ENCODE measurements at regions not wholly inside any gene's neighbourhood (a gene's known extent, or its start where the extent isn't known, plus 50 kb on each side); places are given as distances from the start of the nearest gene placed in this dataset.

DNA sequence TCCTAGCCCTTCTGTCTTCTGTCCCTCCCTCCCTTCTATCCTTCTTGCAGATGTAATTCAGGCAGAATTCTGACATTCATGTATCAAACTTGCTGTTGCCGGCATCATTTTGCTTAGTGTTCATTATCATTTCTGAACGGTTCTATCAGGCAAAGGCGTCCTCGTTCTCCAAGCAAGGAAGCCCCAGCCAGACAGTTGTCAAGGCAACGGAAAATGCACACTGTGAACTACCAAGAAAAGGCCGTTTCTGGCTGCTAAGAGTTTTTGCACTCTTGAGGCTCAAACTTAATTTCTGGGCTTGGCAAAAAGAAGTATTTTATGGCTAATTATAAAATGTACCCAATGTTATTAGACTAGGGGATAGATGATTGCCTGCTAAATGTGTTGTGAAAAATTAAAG is 164.7 kb upstream of the KCNJ15 start:
- Histone ChIP-seq H3K4me1 (peaks cover 7% of the 10 kb centered on the region), H3K27me3 (ENCODE audit: low read depth) (peaks cover 7% of the 10 kb centered on the region), H3K27ac (replicated peaks) (no peak overlapping the region), H3K36me3 (no peaks in the 10 kb centered on the region), H3K4me3 (no peak overlapping the region), H3K9me3 (replicated peaks) (peaks cover 10% of the 10 kb centered on the region)
- no peak for TF ChIP-seq CTCF (IDR thresholded peaks at IDR 0.05; ENCODE audit: borderline replicate concordance)
- DNase-seq, result no peak
- intact Hi-C loops (cut with micrococcal nuclease), result no loop called here

GRCh38 chr21:38095220-38095619 is 161.6 kb upstream of the KCNJ15 start:
- Histone ChIP-seq H3K27me3 (ENCODE audit: low read depth) (peaks cover 14% of the 10 kb centered on the region), H3K4me1 (no peaks in the 10 kb centered on the region), H3K9me3 (replicated peaks) (peaks cover 32% of the 10 kb centered on the region), H3K27ac (replicated peaks) (no peak overlapping the region), H3K36me3 (no peaks in the 10 kb centered on the region), H3K4me3 (no peak overlapping the region)
- no peak for DNase-seq
- intact Hi-C loops (cut with micrococcal nuclease), result no loop called here
- no peak for TF ChIP-seq CTCF (IDR thresholded peaks at IDR 0.05; ENCODE audit: borderline replicate concordance)

GRCh38 chr21:38097789-38098188 is 159.0 kb upstream of the KCNJ15 start:
- H3K27ac ChIP-seq (replicated peaks), result no peak overlapping the region
- intact Hi-C loops (cut with micrococcal nuclease), result no loop called here
- no peak for TF ChIP-seq CTCF (IDR thresholded peaks at IDR 0.05; ENCODE audit: borderline replicate concordance)
- H3K4me3 ChIP-seq, result no peak overlapping the region
- no peaks in the 10 kb centered on the region for H3K4me1 ChIP-seq
- H3K36me3 ChIP-seq, result no peaks in the 10 kb centered on the region
- DNase-seq, result no peak
- peaks cover 32% of the 10 kb centered on the region for H3K9me3 ChIP-seq (replicated peaks)
- peaks cover 31% of the 10 kb centered on the region for H3K27me3 ChIP-seq (ENCODE audit: low read depth)

GRCh38 chr21:38112219-38112789 is 144.5 kb upstream of the KCNJ15 start:
- H3K4me1 ChIP-seq, result no peaks in the 10 kb centered on the region
- DNase-seq, result no peak
- H3K27ac ChIP-seq (replicated peaks), result no peak overlapping the region
- intact Hi-C loops (cut with micrococcal nuclease), result no loop called here
- H3K36me3 ChIP-seq, result no peaks in the 10 kb centered on the region
- H3K9me3 ChIP-seq (replicated peaks), result no peaks in the 10 kb centered on the region
- no peak overlapping the region for H3K4me3 ChIP-seq
- no peak for TF ChIP-seq CTCF (IDR thresholded peaks at IDR 0.05; ENCODE audit: borderline replicate concordance)
- H3K27me3 ChIP-seq (ENCODE audit: low read depth), result no peaks in the 10 kb centered on the region

DNA sequence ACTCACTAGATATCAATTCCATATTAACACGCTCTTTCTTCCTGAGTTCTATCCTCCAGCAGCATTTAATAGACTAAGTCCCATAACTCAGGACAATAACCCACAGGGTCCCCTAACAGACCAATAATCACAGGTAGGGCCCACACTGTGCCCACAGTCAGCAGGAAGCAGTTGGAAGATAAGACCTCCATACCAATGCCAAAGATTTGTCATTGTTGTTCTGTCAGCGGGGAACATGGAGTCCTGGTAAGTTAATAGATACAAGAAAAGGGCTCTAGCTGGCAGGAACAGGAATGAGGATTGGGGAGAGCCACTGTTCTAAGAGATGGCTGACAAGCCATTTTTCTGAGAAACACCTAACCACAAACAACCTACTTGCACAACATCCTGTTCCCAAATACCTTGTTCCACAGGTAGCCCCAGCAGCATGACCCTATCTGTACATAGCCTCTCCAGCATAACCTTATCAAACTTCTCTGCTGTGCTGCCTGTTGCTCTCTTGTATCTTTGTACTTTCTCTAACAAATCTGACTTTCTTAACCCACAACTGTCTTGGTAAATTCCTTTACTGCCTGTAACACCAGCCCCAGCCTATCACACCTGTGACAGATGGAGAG is 142.0 kb upstream of the KCNJ15 start:
- Histone ChIP-seq H3K27ac (replicated peaks) (no peak overlapping the region), H3K27me3 (ENCODE audit: low read depth) (no peaks in the 10 kb centered on the region), H3K4me1 (no peaks in the 10 kb centered on the region), H3K9me3 (replicated peaks) (no peaks in the 10 kb centered on the region), H3K36me3 (no peaks in the 10 kb centered on the region), H3K4me3 (no peak overlapping the region)
- TF ChIP-seq CTCF (IDR thresholded peaks at IDR 0.05; ENCODE audit: borderline replicate concordance), result no peak
- intact Hi-C loops (cut with micrococcal nuclease), result no loop called here
- no peak for DNase-seq

Measured in left ventricle myocardium inferior (tissue), 1 donor.